ENCODE measurements at regions not wholly inside any gene's neighbourhood (a gene's known extent, or its start where the extent isn't known, plus 50 kb on each side); places are given as distances from the start of the nearest gene placed in this dataset.

GRCh38 chr22:49051491-49052022, 776.1 kb downstream of the BRD1 start:
- DNase-seq: no peak

- DNase-seq: no peak
Observed at GRCh38 chr22:49049691-49050090, 778.0 kb downstream of the BRD1 start.

GRCh38 chr22:49048591-49048990, 779.1 kb downstream of the BRD1 start:
- no peak for DNase-seq

- DNase-seq: no peak
Observed at GRCh38 chr22:49047447-49047846, 780.2 kb downstream of the BRD1 start.

- DNase-seq: no peak
Observed at GRCh38 chr22:49046546-49047361, 780.9 kb downstream of the BRD1 start.

- no peak for DNase-seq
Observed at GRCh38 chr22:49046000-49046545, 781.6 kb downstream of the BRD1 start.

- no peak for DNase-seq
Observed at GRCh38 chr22:49045276-49045675, 782.4 kb downstream of the BRD1 start.

- DNase-seq: no peak
Observed at GRCh38 chr22:49044776-49045175, 782.9 kb downstream of the BRD1 start.

GRCh38 chr22:49044091-49044490, 783.6 kb downstream of the BRD1 start:
- no peak for DNase-seq

- no peak for DNase-seq
Observed at GRCh38 chr22:49042877-49043859, 784.5 kb downstream of the BRD1 start.

GRCh38 chr22:49042066-49042465, 785.6 kb downstream of the BRD1 start:
- no peak for DNase-seq

GRCh38 chr22:49040754-49041467, 786.8 kb downstream of the BRD1 start:
- no peak for DNase-seq

GRCh38 chr22:49040111-49040510, 787.6 kb downstream of the BRD1 start:
- no peak for DNase-seq

GRCh38 chr22:49039625-49040024, 788.0 kb downstream of the BRD1 start:
- no peak for DNase-seq

GRCh38 chr22:49037701-49038245, 789.9 kb downstream of the BRD1 start:
- DNase-seq: no peak

- DNase-seq: no peak
Observed at GRCh38 chr22:49036513-49036912, 791.2 kb downstream of the BRD1 start.

- no peak for DNase-seq
Observed at GRCh38 chr22:49035818-49036457, 791.7 kb downstream of the BRD1 start.

GRCh38 chr22:49034836-49035817, 792.5 kb downstream of the BRD1 start:
- DNase-seq: no peak

- DNase-seq: no peak
Observed at GRCh38 chr22:49033616-49034015, 794.1 kb downstream of the BRD1 start.

- DNase-seq: no peak
Observed at GRCh38 chr22:49032821-49033220, 794.9 kb downstream of the BRD1 start.

All from NCI-H187 (cell line).